HG03575 (cell line): ENCODE measurements at regions not wholly inside any gene's neighbourhood (a gene's known extent, or its start where the extent isn't known, plus 50 kb on each side); places are given as distances from the start of the nearest gene placed in this dataset.
"Not testable (repeated sequence)": the region's sequence is repeated elsewhere in the genome, so short reads cannot be mapped to it uniquely, and the experiment has no call there.

Experiments used
- ATAC-seq: cut with Tn5 transposase; IDR thresholded peaks from one replicate; pipeline ENCODE4 v1.9.1; 2021; ENCODE audit not compliant: unreplicated experiment, insufficient number of reproducible peaks, low FRiP score; ENCODE audit errors: extremely low read depth

- no peak for ATAC-seq
Measured at GRCh38 chr1:80645621-80646020, 1155.1 kb upstream of the ADGRL2 start.

DNA sequence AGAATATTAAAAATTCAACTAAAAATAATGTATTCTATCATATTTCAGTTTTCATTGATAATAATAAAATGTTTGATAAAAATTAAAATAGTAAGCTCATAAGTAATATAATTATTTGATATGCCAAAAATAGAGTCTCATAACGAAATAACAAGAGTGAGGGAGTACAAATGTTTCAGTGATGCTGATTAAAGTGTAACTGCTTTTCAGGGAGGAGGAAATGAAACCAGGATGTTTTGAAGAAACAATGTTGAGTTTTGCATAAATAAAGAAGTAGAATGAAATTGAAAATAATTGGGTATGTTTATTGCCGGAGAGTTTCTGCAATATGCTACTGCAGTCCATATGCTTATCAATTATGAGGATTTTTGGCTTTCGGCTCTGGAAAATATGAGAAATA lies 1159.8 kb upstream of the ADGRL2 start:
- peak; percentile 37 for ATAC-seq

GRCh38 chr1:80639777-80640533 lies 1160.8 kb upstream of the ADGRL2 start:
- peak; percentile 99 for ATAC-seq

- no peak for ATAC-seq
Measured at GRCh38 chr1:80633947-80634706, 1166.6 kb upstream of the ADGRL2 start.

GRCh38 chr1:80632284-80632683 lies 1168.5 kb upstream of the ADGRL2 start:
- ATAC-seq, result no peak

- ATAC-seq, result peak; percentile 95
Measured at GRCh38 chr1:80629304-80629837, 1171.4 kb upstream of the ADGRL2 start.

GRCh38 chr1:80624682-80625081 lies 1176.1 kb upstream of the ADGRL2 start:
- ATAC-seq, result no peak

GRCh38 chr1:80607064-80607463 lies 1193.7 kb upstream of the ADGRL2 start:
- ATAC-seq, result no peak

DNA sequence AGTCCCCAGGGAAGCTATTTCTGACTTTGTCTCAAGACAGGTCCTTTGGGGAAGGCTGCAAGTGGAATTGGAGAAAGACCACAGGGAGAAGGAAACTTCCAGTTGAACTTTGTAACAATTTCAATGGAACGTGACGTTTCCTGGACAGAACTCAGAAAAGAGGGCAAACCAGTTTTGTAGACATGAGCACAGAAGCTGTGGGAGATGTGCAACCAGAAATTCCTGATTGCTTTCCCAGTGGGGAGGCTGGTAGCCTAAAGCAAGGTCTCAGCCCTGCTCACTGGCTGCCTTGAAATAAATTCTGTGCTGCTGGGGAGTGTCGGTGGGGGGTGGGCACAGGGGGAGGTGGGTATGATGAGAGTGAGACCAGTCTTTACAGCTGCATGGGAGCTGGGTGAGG lies 1206.7 kb upstream of the ADGRL2 start:
- ATAC-seq, result no peak

DNA sequence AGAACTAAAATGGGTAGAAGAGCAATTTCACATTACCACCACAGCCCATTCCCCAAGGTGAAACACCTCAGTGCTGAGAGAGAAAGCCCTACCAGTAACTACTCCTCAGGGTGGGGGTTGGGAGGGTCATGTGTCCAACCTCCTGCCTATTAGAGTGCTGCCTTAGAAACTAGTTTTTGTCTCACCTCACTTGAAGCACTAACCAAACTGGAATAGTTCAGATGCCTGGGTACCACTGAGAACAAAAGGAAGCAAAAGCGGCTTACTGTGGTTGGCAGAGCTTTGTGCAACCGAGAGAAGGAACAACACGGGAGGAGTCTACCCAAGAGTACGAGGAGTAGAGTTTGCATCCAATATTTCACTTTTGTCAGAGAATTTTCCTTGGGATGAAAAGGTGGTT lies 1207.5 kb upstream of the ADGRL2 start:
- ATAC-seq, result no peak

DNA sequence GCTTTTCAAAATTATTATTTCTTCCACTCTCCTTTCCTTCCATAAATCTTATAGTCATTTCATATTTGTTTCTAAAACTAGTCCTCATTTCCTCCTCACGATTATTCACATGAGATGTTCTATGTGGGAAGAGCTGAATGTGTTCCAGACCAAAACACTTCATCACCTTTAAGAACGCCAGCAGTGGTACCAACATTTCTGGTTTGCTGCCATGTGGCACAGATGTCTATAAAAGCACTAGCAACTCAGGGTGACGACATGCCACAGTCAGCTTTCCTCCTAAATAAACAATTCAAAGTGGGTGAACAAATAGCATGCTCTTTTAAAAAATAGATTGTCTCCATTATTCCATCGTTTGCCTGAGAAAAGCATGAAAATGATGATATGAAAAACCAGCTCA lies 1217.8 kb upstream of the ADGRL2 start:
- ATAC-seq, result no peak

GRCh38 chr1:80579055-80579454 lies 1221.7 kb upstream of the ADGRL2 start:
- no peak for ATAC-seq

DNA sequence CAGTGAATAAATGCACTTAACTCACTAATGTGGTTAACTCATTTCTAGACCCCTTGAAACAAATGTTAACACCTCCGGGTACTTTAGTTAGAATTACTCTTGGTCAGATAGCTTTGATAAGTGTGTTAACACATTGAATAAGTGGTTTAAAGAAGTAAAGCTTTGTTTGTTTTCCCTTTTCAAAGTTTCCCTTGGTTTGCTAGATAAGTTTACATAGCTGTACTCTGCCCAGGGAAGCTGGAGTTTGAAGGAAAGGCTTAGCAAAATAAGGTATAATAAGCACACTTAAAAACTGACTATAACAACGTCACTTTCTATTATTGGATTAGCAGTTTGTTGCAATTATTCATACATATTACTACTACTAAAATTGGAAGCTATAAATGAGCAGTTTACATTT lies 1233.9 kb upstream of the ADGRL2 start:
- no peak for ATAC-seq

DNA sequence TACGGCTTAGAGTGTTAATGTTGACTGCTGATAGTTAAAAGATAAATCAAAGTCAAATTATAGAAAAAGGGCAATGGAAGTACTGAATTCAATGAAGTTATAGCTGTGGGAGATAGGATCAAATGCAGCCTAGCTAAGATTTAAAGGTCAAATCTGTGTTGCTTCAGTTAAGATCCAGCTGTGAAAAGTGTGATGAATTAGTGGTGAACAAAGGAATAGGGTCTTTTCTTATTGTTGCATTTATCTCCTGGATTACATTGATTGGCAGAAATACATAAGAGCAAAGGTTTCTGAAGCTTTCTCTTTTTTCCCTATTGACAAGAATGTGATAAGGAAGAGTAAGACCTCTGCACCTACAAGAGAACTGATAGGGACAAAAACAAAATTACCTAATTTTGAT lies 1234.6 kb upstream of the ADGRL2 start:
- ATAC-seq, result no peak

DNA sequence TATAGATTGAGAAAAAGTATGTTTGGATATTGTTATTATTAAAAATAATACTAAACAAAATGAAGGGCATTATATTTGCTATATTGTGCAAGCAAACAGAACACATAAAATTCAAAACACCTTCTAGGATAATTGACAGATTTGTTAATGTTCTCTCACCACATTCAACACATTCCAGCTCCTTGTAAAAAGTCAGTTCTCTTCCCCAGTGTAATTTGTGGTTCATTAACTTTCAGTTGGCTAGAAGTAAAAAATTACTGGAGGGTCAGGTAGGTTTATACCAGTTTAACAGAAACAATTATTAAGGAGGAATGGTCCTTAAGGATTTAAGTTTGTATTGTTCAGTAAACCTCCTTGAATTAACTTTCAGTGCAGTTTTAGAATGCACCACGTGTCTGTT lies 1235.3 kb upstream of the ADGRL2 start:
- no peak for ATAC-seq

GRCh38 chr1:80542231-80542630 lies 1258.5 kb upstream of the ADGRL2 start:
- no peak for ATAC-seq

DNA sequence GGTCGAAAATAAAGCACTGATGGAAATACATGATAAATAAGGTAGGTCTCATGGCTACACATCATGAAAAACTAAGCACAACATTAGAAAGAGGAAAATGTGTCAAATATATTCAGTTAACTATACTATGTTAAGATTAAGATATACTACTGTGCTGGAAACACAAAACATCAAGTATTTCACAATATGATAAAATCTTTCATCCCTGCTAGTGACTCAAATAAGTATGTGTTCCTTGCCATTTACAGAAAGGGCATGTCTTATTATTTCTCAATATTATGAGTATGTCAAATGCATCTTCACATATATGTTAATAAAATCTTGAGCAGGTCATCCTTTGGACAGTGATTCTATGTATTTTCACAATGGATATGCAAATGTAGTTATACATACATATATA lies 1260.1 kb upstream of the ADGRL2 start:
- no peak for ATAC-seq

GRCh38 chr1:80540149-80540548 lies 1260.6 kb upstream of the ADGRL2 start:
- ATAC-seq, result no peak

- not testable (repeated sequence) for ATAC-seq
Measured at GRCh38 chr1:80539298-80539697, 1261.4 kb upstream of the ADGRL2 start.

GRCh38 chr1:80536461-80536860 lies 1264.3 kb upstream of the ADGRL2 start:
- no peak for ATAC-seq
